HepG2 (cell line): ENCODE measurements at regions not wholly inside any gene's neighbourhood (a gene's known extent, or its start where the extent isn't known, plus 50 kb on each side); places are given as distances from the start of the nearest gene placed in this dataset.

Experiments
- ATAC-seq: fragments of 200-7000 bp; cut with Tn5 transposase; 3 replicates; pipeline ENCODE4 v1.9.1; 2020; ENCODE audit warnings: mild to moderate bottlenecking, moderate library complexity
- BruUV-seq: library from RNA; stranded (reverse); fragments of 400-500 nt; replicated peaks from 2 replicates; lab custom pipeline; 2021; lab: Mats Ljungman, UMichigan
- CTCF ChIA-PET: fragments of 300-600 bp; formaldehyde crosslinking; extraction: SDS; loops from one replicate; lab custom pipeline; 2021; ENCODE audit warnings: low total read pairs, inconsistent platforms, low intra/inter-chr PET ratio; lab: Yijun Ruan, JAX
- POLR2A ChIA-PET: fragments of 350-600 bp; sonication (Branson Sonifier 250); formaldehyde crosslinking; loops from one replicate; lab custom pipeline; 2020; ENCODE audit warnings: antibody characterized with exemption, inconsistent platforms; lab: Yijun Ruan, JAX
- DNase-seq: peaks from one replicate; pipeline ENCODE4 v3.0.0-alpha.2; 2015; ENCODE audit warnings: low spot score
- FAIRE-seq: peaks from 3 replicates; lab custom pipeline; 2011; peaks lifted over from hg19 to GRCh38; lab: Jason Lieb, UNC
- H2AFZ ChIP-seq: one replicate; pipeline ENCODE4 v1.6.1; 2011; ENCODE audit warnings: low read length, inconsistent platforms
- H3K27ac ChIP-seq: fragments of 300-600 bp; 3 replicates; pipeline ENCODE4 v1.8.0; 2011; ENCODE audit warnings: mixed run types, mild to moderate bottlenecking, mixed read lengths, low read length, inconsistent platforms; ENCODE audit not compliant: insufficient read depth; ENCODE audit errors: extremely low read length
- H3K27me3 ChIP-seq, 2 experiments: fragments of 200-600 bp in 1 of 2; 2 replicates in 1 of 2; 3 replicates in 1 of 2; pipeline versions ENCODE4 v1.6.0 to v1.8.0; 2011; ENCODE audit warnings: low read length in 2 of 2, mild to moderate bottlenecking in 2 of 2, moderate library complexity in 2 of 2, inconsistent platforms in 1 of 2; ENCODE audit not compliant: insufficient read depth in 2 of 2, control insufficient read depth in 1 of 2
- H3K36me3 ChIP-seq, 2 experiments: fragments of 200-600 bp in 1 of 2; replicated peaks in 1 of 2; 2 replicates in 1 of 2; 3 replicates in 1 of 2; pipeline versions ENCODE4 v1.5.1 to v1.8.0; 2011; ENCODE audit warnings: low read length in 2 of 2, inconsistent platforms in 1 of 2; ENCODE audit not compliant: insufficient read depth in 2 of 2, control insufficient read depth in 1 of 2
- H3K4me1 ChIP-seq: 2 replicates; pipeline ENCODE4 v1.5.1; 2012; ENCODE audit warnings: low read length, inconsistent platforms; ENCODE audit not compliant: insufficient read depth
- H3K4me2 ChIP-seq: 2 replicates; pipeline ENCODE4 v1.6.0; 2011; ENCODE audit warnings: low read depth, low read length, inconsistent platforms
- H3K4me3 ChIP-seq, 3 experiments: fragments of 200-600 bp in 1 of 3; sonication (generic), shearing (Covaris generic) in 1 of 3; replicated peaks in 1 of 3; 2 replicates each; pipeline ENCODE4 v1.5.1; 2011 to 2016; ENCODE audit warnings: low read length in 3 of 3, inconsistent platforms in 2 of 3, low read depth in 2 of 3, mild to moderate bottlenecking in 2 of 3, control low read depth in 1 of 3, mixed read lengths in 1 of 3; ENCODE audit not compliant: insufficient read depth in 1 of 3
- H3K79me2 ChIP-seq: one replicate; pipeline ENCODE4 v1.6.1; 2011; ENCODE audit warnings: low read length, inconsistent platforms; ENCODE audit not compliant: insufficient read depth
- H3K9ac ChIP-seq: 2 replicates; pipeline ENCODE4 v1.6.0; 2011; ENCODE audit warnings: mild to moderate bottlenecking, low read depth, low read length, inconsistent platforms; ENCODE audit not compliant: insufficient read depth
- H3K9me3 ChIP-seq: 2 replicates; pipeline ENCODE4 v1.5.1; 2012; ENCODE audit warnings: mild to moderate bottlenecking, low read length
- H4K20me1 ChIP-seq: 2 replicates; pipeline ENCODE4 v1.6.0; 2011; ENCODE audit warnings: inconsistent platforms, mild to moderate bottlenecking, low read length, moderate library complexity; ENCODE audit not compliant: insufficient read depth
- GATA4 ChIP-seq: sonication (generic); IDR thresholded peaks from 2 replicates; pipeline ENCODE4 v1.6.1; 2016; ENCODE audit warnings: antibody characterized with exemption, low read depth, borderline replicate concordance
- PAX8 ChIP-seq: sonication (generic); formaldehyde crosslinking; IDR thresholded peaks from 2 replicates; pipeline ENCODE4 v1.8.0; 2022; ENCODE audit warnings: mild to moderate bottlenecking, missing genetic modification reagents, borderline replicate concordance
- STAT6 ChIP-seq: sonication (generic); formaldehyde crosslinking; IDR thresholded peaks from 2 replicates; pipeline ENCODE4 v1.4.0; 2020; ENCODE audit warnings: missing genetic modification reagents, mild to moderate bottlenecking, borderline replicate concordance
- ZBTB43 ChIP-seq: sonication (generic); formaldehyde crosslinking; conservative IDR thresholded peaks from 2 replicates; pipeline ENCODE4 v1.4.0; 2020; ENCODE audit warnings: missing genetic modification reagents
- ZFP1 ChIP-seq: IDR thresholded peaks from 2 replicates; pipeline ENCODE4 v1.6.1; 2016
- ZNF44 ChIP-seq: sonication (generic); formaldehyde crosslinking; IDR thresholded peaks from 2 replicates; pipeline ENCODE4 v1.5.1; 2020; ENCODE audit warnings: mild to moderate bottlenecking, missing genetic modification reagents
- ZNF484 ChIP-seq: sonication (generic); formaldehyde crosslinking; IDR thresholded peaks from 2 replicates; pipeline ENCODE4 v1.5.1; 2020; ENCODE audit warnings: mild to moderate bottlenecking, low read depth, missing genetic modification reagents, borderline replicate concordance
- ZNF510 ChIP-seq: sonication (generic); formaldehyde crosslinking; IDR thresholded peaks from 2 replicates; pipeline ENCODE4 v1.4.0; 2020; ENCODE audit warnings: low read depth, mild to moderate bottlenecking, missing genetic modification reagents
- ZNF550 ChIP-seq: sonication (generic); formaldehyde crosslinking; IDR thresholded peaks from 2 replicates; pipeline ENCODE4 v1.4.0; 2020; ENCODE audit warnings: mild to moderate bottlenecking, missing genetic modification reagents, borderline replicate concordance
- ZNF83 ChIP-seq: sonication (generic); formaldehyde crosslinking; IDR thresholded peaks from 2 replicates; pipeline ENCODE4 v1.4.0; 2020; ENCODE audit warnings: missing genetic modification reagents, mild to moderate bottlenecking, borderline replicate concordance
- WGBS: methylation state at CpG from one replicate; pipeline ENCODE4 v1.1.6; 2017; ENCODE audit warnings: low lambda C conversion rate; 5-methylcytosine and 5-hydroxymethylcytosine counted together
- in situ Hi-C: cut with HindIII; loops from 2 replicates; pipeline ENCODE4 v1.10.0; 2017; ENCODE audit warnings: low pct_unique_long_range_greater_than_20kb; ENCODE audit not compliant: extremely low pct_ligation_motif_present
- intact Hi-C: fragments of 100-400 bp; cut with micrococcal nuclease; formaldehyde crosslinking; loops from one replicate; pipeline ENCODE4 v1.10.0; 2022; ENCODE audit not compliant: unreplicated experiment
- TF ChIP-seq, protein P1 (sequence below): sonication (generic); formaldehyde crosslinking; IDR thresholded peaks from 2 replicates; pipeline ENCODE4 v1.5.1; 2020; ENCODE audit warnings: missing genetic modification reagents, mild to moderate bottlenecking, borderline replicate concordance
- TF ChIP-seq, protein P2 (sequence below): IDR thresholded peaks from 2 replicates; pipeline ENCODE4 v1.6.1; 2016; ENCODE audit warnings: low read depth, control low read depth
- TF ChIP-seq, protein P3 (sequence below): sonication (generic); formaldehyde crosslinking; IDR thresholded peaks from 2 replicates; pipeline ENCODE4 v1.4.0; 2020; ENCODE audit warnings: missing genetic modification reagents

- no peak overlapping the region for H3K27ac ChIP-seq
- intact Hi-C loops = no loop called here
- no peak overlapping the region for H3K4me2 ChIP-seq
- no peak overlapping the region for H3K9ac ChIP-seq
- DNase-seq (no peak), ATAC-seq (no peak), FAIRE-seq (no peak)
- no peaks in the 10 kb centered on the region for H3K27me3 ChIP-seq
- no peak overlapping the region for H2AFZ ChIP-seq
- no peaks in the 10 kb centered on the region for H3K36me3 ChIP-seq
- ChIA-PET POLR2A (no interaction called here), CTCF (no interaction called here)
- BruUV-seq = no TSS peak
- no peak overlapping the region for H3K4me3 ChIP-seq
- H3K79me2 ChIP-seq = no peaks in the 10 kb centered on the region
- H4K20me1 ChIP-seq = no peaks in the 10 kb centered on the region
- in situ Hi-C loops = no loop called here
- no peaks in the 10 kb centered on the region for H3K9me3 ChIP-seq
- H3K4me1 ChIP-seq = peaks cover 7% of the 10 kb centered on the region
- 23% methylated on average over 1 of the region's 1 CpG for WGBS
- TF ChIP-seq, protein P1, sequence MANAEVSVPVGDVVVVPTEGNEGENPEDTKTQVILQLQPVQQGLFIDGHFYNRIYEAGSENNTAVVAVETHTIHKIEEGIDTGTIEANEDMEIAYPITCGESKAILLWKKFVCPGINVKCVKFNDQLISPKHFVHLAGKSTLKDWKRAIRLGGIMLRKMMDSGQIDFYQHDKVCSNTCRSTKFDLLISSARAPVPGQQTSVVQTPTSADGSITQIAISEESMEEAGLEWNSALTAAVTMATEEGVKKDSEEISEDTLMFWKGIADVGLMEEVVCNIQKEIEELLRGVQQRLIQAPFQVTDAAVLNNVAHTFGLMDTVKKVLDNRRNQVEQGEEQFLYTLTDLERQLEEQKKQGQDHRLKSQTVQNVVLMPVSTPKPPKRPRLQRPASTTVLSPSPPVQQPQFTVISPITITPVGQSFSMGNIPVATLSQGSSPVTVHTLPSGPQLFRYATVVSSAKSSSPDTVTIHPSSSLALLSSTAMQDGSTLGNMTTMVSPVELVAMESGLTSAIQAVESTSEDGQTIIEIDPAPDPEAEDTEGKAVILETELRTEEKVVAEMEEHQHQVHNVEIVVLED (CRISPR knock-in tag) = no peak
- no peak for TF ChIP-seq PAX8 (CRISPR knock-in tag)
- no peak for TF ChIP-seq ZFP1 (CRISPR knock-in tag)
- no peak for TF ChIP-seq ZNF44
- TF ChIP-seq GATA4 = no peak
- TF ChIP-seq, protein P2, sequence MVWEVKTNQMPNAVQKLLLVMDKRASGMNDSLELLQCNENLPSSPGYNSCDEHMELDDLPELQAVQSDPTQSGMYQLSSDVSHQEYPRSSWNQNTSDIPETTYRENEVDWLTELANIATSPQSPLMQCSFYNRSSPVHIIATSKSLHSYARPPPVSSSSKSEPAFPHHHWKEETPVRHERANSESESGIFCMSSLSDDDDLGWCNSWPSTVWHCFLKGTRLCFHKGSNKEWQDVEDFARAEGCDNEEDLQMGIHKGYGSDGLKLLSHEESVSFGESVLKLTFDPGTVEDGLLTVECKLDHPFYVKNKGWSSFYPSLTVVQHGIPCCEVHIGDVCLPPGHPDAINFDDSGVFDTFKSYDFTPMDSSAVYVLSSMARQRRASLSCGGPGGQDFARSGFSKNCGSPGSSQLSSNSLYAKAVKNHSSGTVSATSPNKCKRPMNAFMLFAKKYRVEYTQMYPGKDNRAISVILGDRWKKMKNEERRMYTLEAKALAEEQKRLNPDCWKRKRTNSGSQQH (CRISPR knock-in tag) = no peak
- TF ChIP-seq ZNF83 (CRISPR knock-in tag) = no peak
- no peak for TF ChIP-seq ZNF510
- TF ChIP-seq ZNF484 (CRISPR knock-in tag) = no peak
- no peak for TF ChIP-seq ZNF550 (CRISPR knock-in tag)
- no peak for TF ChIP-seq STAT6
- TF ChIP-seq ZBTB43 (CRISPR knock-in tag) = no peak
- TF ChIP-seq, protein P3, sequence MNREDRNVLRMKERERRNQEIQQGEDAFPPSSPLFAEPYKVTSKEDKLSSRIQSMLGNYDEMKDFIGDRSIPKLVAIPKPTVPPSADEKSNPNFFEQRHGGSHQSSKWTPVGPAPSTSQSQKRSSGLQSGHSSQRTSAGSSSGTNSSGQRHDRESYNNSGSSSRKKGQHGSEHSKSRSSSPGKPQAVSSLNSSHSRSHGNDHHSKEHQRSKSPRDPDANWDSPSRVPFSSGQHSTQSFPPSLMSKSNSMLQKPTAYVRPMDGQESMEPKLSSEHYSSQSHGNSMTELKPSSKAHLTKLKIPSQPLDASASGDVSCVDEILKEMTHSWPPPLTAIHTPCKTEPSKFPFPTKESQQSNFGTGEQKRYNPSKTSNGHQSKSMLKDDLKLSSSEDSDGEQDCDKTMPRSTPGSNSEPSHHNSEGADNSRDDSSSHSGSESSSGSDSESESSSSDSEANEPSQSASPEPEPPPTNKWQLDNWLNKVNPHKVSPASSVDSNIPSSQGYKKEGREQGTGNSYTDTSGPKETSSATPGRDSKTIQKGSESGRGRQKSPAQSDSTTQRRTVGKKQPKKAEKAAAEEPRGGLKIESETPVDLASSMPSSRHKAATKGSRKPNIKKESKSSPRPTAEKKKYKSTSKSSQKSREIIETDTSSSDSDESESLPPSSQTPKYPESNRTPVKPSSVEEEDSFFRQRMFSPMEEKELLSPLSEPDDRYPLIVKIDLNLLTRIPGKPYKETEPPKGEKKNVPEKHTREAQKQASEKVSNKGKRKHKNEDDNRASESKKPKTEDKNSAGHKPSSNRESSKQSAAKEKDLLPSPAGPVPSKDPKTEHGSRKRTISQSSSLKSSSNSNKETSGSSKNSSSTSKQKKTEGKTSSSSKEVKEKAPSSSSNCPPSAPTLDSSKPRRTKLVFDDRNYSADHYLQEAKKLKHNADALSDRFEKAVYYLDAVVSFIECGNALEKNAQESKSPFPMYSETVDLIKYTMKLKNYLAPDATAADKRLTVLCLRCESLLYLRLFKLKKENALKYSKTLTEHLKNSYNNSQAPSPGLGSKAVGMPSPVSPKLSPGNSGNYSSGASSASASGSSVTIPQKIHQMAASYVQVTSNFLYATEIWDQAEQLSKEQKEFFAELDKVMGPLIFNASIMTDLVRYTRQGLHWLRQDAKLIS = no peak
Observed at GRCh38 chrX:120768254-120768653, 107.4 kb downstream of the CT47B1 start.
